Erythroblast (primary cell): ENCODE measurements at regions not wholly inside any gene's neighbourhood (a gene's known extent, or its start where the extent isn't known, plus 50 kb on each side); places are given as distances from the start of the nearest gene placed in this dataset.

Experiments
- GATA1 ChIP-seq: IDR thresholded peaks from 2 replicates; pipeline ENCODE4 v1.6.1; 2011; ENCODE audit warnings: low read depth, mild to moderate bottlenecking, control low read depth, low read length, moderate library complexity
- POLR2A ChIP-seq: IDR thresholded peaks from 2 replicates; pipeline ENCODE4 v1.6.1; 2011; ENCODE audit warnings: mild to moderate bottlenecking, low read length

DNA sequence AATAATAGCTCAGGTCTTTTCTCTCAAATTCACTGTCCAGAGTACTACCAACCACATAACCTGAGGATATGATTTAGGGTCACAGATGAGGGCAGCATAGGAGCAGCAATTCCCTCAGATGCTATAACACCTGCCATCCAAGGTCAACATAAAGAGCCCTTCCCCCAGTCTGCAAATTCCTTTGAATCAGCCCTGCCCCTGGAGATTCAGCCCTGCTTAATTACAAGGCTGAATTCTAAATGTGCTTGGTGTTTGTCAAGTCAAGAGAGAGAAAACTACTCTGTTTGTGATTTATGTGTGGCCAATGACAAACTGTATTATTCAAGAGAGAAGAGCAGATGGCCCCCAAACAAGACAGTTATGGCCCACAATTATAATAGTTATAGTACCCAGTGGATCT, 195.7 kb upstream of the ADGRL2 start:
- no peak for TF ChIP-seq POLR2A
- TF ChIP-seq GATA1, result no peak
